GM21447 (cell line): ENCODE measurements at regions not wholly inside any gene's neighbourhood (a gene's known extent, or its start where the extent isn't known, plus 50 kb on each side); places are given as distances from the start of the nearest gene placed in this dataset.
"Not testable (repeated sequence)": the region's sequence is repeated elsewhere in the genome, so short reads cannot be mapped to it uniquely, and the experiment has no call there.

Experiments used
- ATAC-seq: cut with Tn5 transposase; IDR thresholded peaks from one replicate; pipeline ENCODE4 v1.9.1; 2021; ENCODE audit not compliant: unreplicated experiment

DNA sequence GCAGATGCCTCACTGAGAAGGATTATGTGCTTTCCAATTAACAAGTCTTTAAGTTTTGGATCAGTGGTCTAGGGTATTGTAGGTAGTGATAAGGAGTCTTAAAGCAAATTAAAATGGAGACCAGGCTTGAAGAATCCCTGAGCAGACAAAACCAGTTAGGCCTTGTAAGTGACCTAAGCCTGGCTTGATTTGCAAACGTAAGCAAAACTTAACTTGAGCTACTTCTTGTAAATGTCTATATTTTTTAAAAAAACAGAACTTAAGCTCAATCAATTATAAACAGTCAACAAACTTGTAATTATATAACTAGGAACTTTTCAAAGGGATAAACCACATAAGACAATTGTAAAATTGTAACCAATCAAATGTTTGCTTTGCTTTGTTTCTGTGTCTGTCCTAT lies 72.7 kb upstream of the NALF2 start:
- ATAC-seq = no peak

DNA sequence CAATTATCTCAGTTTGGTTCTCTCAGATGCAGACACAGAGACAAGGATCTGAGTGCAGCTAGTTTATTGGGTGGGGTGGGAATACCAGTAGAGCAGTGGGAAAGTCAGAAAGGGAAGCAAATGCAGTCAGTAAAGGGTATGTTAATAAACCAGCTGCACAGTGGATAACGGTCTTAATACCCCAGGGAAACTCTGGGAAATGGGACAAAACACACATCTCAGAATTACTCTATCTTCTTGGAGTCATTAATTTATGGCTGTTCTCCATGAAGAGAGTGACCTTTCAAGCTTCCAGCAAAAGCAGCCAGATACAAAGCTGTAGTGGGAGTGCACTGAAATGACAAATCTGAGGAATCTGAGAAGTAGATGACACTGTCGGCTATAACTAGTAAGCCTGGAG lies 73.3 kb upstream of the NALF2 start:
- ATAC-seq = no peak

DNA sequence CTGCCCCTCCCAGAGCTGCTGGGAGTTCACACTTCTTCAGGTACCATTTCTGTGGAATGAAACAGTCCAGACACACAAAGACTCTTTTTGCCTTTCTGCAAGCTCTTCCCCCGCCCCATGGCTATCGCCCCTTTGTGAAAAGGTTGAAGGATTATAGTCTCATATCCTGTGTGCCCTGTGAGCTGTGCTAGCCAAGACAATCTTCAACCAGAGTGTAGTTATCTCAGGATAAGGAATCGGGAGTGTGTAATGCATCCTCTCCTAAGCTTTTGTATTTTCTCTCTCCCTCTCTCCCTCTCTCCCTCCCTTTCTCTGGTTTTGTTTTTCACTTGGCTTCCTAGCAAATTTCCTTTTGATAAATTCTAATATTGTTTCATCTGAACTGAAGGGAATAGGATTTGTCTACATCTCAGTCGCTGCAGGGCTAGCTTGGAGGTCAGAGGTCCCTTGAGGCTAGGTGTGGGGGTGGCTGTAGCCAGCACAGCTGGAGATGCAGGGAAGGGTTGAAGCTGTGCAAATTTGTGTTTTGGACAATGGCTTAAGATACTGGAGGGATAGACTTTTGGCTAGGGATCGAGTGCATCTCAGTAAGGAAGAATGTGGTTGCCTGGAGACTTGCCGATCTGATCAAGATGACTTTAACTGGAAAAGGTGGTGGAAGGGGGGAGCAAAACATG lies 74.6 kb upstream of the NALF2 start:
- ATAC-seq = no peak

DNA sequence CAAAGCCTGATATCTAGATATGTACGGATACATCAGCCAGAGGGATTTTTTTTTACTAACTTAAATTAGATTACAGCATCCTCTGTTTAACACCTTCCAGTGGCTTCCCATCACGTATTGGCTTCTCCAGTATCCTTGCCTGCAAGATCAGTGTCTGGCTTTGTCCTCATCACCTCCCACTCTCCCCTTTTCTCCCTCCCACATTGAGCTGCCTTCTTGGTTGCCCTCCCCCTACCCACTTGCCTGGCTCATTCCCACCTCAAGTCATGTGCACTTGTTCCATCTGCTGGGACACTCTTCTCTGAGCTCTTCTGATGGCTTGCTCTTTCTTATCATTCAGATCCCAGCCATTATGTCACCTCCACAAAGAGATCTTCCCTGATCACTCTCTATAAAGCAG lies 75.9 kb upstream of the NALF2 start:
- ATAC-seq = no peak

DNA sequence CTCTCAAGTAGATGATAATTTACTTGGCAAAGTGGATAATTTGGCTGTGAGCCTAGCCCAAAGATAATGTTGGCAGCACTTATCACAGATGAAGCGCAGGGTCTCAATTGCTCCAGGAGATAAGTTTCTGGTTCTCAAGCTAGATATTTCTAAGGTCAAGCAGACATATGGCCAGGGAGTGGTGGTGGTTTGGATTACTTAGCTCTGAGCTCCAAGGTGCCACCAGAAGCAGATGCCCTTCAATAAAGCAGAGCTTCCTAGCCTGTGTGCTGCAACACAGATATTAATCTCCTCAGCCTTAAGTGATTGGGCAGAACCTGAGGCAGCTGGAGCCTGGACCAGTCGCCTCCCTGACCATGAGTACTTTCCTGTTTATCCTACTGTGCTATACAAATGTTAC lies 79.2 kb upstream of the NALF2 start:
- ATAC-seq = no peak

DNA sequence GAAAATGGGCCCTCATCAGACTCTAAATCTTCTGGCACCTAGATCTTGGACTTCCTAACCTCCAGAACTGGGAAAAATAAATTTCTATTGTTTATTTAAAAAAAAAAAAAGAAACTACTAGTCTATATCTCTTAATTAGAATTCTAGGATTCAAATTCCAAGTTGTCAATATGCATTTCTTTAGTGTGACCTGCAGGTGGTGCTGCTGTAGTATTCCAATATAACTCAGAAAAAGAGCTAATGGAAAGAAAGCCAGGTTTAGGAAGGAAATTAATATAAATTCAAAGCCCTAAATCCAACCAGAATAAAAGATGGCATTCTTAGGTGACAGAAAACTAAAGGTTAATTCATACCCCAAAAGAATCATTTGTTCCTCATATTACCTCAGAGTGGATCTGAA lies 80.0 kb upstream of the NALF2 start:
- ATAC-seq = no peak

DNA sequence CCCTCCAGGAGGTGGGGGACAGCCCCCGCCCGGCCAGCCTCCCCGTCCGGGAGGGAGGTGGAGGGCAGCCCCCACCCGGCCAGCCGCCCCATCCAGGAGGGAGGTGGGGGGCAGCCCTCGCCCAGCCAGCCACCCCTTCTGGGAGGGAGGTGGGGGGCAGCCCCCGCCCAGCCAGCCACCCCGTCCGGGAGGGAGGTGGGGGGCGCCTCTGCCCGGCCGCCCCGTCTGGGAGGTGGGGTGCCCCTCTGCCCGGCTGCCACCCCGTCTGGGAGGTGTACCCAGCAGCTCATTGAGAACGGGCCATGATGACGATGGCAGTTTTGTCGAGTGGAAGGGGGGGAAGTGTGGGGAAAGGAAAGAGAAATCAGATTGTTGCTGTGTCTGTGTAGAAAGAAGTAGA lies 81.9 kb upstream of the NALF2 start:
- not testable (repeated sequence) for ATAC-seq

DNA sequence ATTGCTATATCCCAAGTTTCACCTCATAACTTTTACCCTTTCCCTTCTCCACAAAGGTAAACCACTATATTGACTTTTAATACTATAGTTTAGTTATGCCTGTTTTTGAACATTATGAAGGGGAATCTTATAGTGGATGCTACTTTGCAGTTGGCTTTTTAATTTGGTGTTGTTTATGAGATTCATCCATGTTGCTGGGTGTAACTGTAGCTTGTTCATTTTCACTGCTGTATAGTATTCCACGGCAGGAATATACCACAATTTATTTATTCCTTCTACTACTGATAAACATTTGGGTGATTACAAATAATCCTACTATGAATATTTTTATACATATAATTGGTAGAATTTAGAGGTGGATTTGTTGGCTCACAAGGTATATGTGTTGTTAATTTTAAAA lies 88.4 kb upstream of the NALF2 start:
- no peak for ATAC-seq

DNA sequence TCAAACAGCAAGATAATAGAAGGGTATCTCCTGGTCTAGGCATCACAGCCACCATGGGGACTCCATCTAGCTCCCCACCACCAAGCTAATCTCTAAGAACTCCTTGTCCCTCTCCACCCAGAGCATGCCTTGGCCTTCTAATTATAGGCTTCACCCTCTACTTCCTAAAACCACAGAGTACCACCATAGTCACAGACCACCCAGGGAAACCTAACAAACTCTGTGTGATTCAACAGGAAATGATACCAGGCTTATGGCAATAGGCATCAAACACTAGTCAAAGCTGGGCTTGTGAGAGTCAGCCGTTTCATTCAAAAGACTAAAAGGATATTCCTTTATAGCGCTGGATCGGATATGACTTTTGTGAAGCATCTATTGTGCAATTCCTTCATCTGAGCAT lies 91.5 kb upstream of the NALF2 start:
- ATAC-seq = no peak

DNA sequence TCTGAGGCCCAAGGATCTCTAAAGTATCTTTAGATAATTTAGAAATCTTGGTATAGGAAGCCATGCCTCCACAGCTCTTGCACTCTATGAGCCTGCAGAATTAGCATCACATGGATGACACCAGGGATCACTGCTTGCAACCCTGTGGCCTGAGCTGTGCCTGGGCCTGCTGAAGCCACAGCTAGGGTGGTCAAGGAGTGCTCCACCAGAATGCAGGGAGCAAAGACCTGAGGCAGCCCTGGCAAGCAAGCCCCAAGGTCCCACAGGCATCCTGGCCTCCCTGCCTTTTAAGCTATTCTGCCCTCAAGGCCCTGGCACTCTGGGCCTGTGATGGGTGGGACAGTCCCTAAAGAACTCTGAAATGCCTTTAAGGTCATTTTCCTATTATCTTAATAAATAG lies 105.2 kb upstream of the NALF2 start:
- ATAC-seq = no peak

DNA sequence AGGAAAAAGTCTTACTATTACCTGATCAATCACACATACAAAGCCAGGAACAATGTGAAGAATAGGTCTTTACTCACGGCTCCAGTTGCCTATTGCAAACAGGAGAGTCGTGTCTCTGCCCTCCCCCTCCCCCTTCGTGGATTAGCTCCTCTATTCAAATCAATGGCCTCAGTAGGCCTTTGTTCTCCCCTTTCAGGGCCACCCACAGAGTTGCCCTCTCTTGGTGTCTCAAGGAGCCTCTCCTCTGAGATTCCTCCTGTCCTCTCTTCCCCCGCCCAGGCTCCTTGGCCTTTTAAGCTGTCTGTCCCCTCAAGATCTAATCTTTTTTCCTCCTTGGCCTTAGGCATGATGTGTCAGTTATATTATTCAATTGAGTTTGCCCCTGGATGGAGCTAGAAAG lies 107.2 kb upstream of the NALF2 start:
- no peak for ATAC-seq

DNA sequence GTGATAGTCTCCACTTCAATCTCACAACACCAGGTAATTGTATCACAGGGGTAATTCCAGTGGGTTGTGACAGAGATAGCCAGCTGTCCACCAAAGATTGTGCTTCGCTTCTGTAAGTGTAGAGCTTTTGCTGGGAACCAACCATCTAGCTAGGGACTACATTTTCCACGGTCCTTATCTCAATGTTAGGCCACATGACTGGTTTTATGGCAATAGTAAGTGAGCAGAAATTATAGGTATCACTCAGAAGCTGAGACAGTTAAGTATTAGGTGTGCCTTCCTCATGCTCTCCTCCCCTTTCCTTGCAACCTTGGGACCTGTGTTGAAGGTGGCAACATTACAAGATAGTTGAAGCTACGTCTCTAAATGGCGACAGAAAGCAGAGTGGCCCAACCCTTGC lies 108.8 kb upstream of the NALF2 start:
- ATAC-seq = no peak

DNA sequence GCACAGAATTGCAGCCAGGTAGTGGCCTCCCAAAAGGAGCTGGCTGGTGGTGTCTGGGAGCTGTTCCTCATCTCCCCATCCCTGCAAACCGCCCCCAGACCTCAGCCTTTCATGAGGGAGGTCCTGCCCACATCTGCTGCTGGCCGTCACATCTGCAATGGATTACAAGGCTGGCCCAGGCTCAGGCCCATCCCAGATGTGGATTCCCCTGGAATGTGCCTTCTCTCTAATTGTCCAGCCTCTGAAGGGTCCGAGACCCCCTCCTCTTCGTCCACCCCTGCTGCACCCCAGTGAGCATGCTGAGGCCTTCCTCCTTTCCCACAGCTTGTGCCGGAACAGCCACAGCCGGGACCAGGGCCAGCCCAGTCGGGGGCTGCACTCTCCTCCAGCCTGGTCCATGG lies 115.0 kb upstream of the NALF2 start:
- no peak for ATAC-seq

DNA sequence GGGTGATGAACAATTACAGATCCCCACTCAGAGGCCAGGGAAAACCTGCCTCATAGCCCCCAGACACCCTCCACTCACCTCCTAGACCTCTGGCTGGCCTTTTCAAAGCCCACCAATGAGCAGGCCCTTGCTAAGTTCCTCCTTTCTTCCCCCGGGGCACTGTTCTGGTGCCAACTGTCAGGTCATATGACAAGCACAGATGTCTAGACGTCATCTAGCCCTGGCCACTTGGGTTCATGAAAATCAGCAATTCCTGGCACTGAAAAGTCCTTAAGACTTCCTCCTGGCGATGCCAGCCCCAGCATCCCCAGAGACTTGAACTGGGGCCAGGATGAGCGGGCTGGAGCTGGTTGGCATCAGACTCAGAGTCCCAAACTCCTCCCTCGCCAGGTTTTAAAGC lies 115.6 kb upstream of the NALF2 start:
- ATAC-seq = no peak

DNA sequence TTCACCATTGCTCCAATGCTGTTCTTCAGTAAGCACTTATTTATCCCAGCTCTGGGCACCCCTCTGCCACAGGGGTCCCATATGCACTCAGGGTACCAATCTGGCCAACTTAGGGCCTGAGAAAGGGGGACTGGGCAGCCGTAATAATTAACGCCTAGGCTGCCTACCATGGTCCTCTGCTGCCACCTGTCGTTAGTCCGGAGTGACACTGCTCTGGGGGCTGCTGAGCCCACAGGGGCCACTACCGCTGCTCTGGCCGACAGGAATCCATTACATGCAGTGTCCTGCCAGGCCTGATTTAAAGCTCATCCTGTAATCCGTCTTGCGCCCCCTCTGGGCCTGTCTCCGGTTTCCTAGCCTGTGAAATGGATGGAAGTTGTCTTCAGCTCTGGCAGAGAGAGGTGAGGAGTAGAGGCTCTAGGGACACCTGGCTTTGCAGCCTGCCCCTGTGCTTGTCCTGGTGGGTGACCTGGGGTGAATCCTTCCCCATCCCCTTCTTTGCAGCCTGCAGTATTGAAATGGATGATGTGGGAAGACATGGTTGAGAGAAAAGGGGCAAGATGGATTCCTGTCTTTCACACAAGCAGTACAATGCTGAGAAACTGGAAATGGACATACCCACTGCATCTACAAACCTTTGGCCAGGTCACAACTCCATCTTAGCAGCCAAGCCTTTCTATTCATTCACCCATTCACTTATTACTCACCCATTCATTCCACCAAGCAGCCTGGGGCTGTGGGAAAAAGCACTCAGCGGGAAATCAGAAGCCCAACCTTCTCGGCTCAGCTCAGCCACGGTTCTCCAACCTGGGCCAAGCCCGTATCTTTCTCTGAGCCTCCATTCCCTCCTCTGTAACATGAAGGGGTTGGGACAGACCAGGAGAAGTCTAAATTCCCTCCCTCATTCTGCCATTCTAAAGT lies 116.3 kb upstream of the NALF2 start:
- no peak for ATAC-seq

DNA sequence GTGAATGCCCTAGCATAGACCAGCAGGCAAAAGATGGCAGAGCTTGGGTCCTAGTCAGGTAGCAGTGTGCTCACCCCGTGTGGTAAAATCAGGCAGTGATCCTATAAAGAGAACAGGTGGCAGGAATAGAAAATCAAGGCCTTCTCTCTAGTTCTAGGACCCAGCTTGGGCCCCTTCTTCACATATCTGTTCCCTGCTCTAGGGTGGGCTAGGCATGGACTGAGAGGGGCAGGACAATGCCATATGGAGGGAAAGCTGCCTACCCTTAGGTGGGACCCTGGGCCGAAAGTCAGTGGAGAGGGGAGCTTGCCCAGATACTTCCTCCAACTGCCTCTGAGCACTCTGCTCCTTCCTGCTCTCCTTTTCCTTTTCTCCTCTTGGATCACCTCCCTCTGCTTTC lies 117.4 kb upstream of the NALF2 start:
- no peak for ATAC-seq

DNA sequence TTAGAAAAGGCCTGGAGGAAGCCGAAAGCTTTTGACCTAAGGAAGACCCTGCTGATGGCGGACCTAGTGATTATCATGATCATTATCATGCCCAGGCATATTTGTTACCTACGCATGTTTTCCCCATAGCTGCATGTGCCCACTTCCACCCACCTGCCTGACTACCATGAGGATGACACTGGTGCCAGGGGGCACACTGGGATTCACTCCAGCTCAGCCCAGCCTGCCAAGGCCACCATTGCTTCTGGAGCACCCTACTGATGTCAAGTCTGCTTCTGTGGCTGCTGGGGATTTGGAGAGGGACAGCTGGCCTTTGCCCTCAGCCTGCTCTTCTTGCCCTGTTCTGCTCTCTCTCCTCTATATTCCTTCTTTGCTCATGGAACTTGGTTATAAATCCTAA lies 124.7 kb upstream of the NALF2 start:
- ATAC-seq = no peak

DNA sequence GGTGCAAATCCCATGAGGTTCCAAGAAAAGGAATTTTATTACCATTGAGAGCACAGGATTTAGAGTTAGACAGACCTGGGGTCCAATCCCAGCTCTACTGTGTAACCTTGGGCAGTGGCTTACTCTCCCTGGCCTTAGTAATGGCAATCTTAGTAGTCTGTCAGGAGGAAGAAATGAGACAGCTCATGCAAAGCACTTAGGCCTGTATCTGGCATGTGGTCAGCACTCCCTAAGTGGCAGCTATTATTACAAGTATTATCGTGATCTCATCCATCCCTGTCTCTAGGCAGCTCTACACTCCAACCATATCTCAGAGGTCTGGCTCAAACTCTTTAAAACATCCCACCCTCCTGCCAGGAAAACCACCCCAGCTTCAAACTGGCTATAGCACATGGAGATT lies 129.6 kb upstream of the NALF2 start:
- no peak for ATAC-seq

DNA sequence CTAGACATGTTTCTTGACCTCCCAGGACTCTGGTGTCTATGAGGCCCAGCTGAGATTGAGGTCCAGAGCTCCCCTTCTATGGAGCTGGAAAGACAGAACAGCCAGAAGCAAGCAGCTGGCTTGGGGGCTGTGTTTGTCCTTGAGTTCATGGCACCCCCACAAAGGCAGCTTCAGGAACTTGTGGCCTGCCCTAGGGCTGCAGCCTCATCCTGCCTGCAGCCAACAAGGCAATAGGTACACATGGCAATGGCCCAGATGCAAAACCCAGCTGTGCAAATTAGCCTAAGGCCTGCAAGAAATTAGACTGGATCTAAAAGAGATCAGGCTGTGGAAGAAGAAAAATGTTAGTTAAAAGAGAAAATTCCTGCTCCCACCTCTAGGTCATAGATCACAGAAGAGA lies 131.7 kb upstream of the NALF2 start:
- no peak for ATAC-seq

DNA sequence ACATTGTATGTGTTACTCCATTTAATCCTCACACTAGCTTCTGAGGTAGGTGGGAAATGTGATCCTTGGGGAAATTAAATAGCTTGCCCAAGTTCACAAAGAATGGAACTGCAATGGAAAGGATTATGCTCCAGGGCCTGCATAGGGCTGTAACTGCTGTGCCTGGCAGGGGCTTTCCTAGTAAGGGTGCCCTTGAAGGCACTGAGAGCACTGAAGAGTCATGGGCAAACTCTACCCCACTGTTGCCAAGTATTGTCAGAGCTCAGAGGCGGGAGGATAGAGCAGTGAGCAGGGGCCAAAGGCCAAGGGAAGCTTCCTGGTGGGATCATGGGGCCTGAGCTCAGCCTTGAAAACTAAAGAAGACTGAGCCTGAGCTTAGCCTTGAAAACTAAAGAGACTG lies 133.0 kb upstream of the NALF2 start:
- no peak for ATAC-seq

DNA sequence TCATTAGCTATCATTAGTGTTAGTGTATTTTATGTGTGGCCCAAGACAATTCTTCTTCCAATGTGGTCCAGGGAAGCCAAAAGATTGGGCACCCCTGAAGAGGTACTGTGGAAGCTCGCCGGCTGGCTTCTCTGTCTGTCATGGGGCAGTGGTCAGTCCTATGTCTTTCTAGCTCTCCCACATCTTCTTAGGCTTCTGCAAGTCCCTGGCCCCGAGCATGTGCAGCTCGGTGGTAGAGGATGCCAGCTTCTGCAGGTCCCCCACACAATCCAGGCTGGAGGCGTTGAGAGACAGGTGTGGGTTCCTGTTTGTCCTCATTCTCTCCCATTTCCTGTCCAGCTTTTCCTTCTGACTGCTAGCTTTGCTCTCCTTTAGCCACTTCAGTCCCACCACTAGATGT lies 134.1 kb upstream of the NALF2 start:
- no peak for ATAC-seq

DNA sequence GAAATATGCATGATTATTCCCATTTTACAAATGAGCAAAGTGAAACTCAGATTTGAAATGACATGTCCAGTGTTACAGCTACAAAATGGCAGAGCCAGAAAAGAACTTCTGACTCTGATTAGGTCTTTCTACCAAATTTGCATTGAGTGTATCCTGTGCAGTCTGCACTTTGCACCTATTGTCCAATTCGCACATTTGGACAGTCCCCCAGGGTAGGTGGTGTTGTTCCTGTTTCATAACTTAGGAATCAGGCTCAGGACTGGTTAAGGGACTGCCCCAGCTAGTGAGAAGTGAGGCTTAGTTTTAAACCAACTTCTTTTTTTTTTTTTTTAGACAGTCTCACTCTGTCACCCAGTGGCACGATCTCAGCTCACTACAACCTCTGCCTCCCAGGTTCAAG lies 137.9 kb upstream of the NALF2 start:
- ATAC-seq = peak; percentile 54

DNA sequence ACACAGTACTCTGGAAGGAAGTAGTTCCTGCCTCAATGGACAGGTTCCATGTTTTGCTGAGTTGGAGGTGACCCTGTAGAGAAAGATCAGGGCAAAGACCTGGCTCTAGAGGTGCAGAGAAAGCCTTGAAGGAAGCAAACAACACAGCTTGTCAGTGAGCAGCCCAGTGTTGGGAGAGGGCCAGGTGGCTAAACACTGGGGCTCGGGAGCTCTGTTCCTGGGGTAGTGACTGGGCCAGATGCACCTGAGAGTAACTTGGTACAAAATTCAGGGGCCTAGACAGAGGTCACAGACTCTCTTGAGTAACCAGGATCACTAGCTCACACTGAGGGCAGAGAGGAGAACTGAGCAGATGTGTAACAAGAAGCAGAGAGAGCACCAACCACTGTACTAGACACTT lies 138.4 kb upstream of the NALF2 start:
- no peak for ATAC-seq
